MM.1S (cell line): ENCODE measurements at regions not wholly inside any gene's neighbourhood (a gene's known extent, or its start where the extent isn't known, plus 50 kb on each side); places are given as distances from the start of the nearest gene placed in this dataset.

Source experiments
- EZH2 ChIP-seq: fragments of 300-600 bp; sonication (generic); optimal IDR thresholded peaks from 2 replicates; pipeline ENCODE3; 2017; ENCODE audit warnings: low read depth, mild to moderate bottlenecking, antibody characterized with exemption, low read length, mixed read lengths
- TF ChIP-seq, protein P1 (sequence below): fragments of 300-600 bp; sonication (generic); IDR thresholded peaks from 2 replicates; pipeline ENCODE4 v1.5.1; 2016; ENCODE audit warnings: antibody characterized with exemption, low read length, mixed read lengths

DNA sequence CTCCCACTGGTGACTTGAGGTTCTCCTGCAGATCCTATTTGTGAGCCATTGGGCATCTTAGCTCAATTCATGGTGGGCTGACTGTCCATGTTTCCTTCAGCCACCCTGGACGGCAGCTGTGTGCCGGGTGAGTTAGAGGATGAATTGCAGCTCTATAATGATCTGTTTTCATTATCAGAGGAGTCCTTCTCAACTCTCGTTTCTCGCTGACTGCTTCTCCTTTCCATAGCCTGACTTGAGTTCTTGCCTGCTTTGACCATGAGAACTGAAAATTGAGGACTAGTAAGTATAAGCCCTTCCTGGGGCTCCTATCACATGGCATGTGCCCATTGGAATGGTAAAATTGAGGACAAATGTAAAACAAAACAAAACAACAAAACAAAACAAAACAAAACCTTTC is 121.8 kb downstream of the CDC42EP3 start:
- TF ChIP-seq, protein P1, sequence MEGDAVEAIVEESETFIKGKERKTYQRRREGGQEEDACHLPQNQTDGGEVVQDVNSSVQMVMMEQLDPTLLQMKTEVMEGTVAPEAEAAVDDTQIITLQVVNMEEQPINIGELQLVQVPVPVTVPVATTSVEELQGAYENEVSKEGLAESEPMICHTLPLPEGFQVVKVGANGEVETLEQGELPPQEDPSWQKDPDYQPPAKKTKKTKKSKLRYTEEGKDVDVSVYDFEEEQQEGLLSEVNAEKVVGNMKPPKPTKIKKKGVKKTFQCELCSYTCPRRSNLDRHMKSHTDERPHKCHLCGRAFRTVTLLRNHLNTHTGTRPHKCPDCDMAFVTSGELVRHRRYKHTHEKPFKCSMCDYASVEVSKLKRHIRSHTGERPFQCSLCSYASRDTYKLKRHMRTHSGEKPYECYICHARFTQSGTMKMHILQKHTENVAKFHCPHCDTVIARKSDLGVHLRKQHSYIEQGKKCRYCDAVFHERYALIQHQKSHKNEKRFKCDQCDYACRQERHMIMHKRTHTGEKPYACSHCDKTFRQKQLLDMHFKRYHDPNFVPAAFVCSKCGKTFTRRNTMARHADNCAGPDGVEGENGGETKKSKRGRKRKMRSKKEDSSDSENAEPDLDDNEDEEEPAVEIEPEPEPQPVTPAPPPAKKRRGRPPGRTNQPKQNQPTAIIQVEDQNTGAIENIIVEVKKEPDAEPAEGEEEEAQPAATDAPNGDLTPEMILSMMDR: no peak
- no peak for TF ChIP-seq EZH2
